Suppressor macrophage treated with lipopolysaccharide for 1 hour (primary cell): ENCODE measurements at regions not wholly inside any gene's neighbourhood (a gene's known extent, or its start where the extent isn't known, plus 50 kb on each side); places are given as distances from the start of the nearest gene placed in this dataset.

Experiments used
- DNase-seq, 3 donors: peaks; one replicate each; pipeline ENCODE4 v3.0.0-alpha.2; 2020 to 2022

GRCh38 chr13:79806821-79807220 lies 325.9 kb downstream of the NDFIP2 start:
- no peak for DNase-seq

- DNase-seq, result peak in 1 of 3 donors; percentile 10
These were observed 324.4 kb downstream of the NDFIP2 start for GRCh38 chr13:79805317-79805716.

- no peak for DNase-seq
These were observed 323.0 kb downstream of the NDFIP2 start for GRCh38 chr13:79803989-79804388.

- no peak for DNase-seq
These were observed 322.3 kb downstream of the NDFIP2 start for GRCh38 chr13:79803296-79803695.

GRCh38 chr13:79802389-79803085 lies 321.6 kb downstream of the NDFIP2 start:
- peak in 2 of 3 donors; percentile 16 to 28 for DNase-seq

- no peak for DNase-seq
These were observed 318.3 kb downstream of the NDFIP2 start for GRCh38 chr13:79799059-79799867.

GRCh38 chr13:79796136-79796535 lies 315.2 kb downstream of the NDFIP2 start:
- no peak for DNase-seq

GRCh38 chr13:79794931-79795330 lies 314.0 kb downstream of the NDFIP2 start:
- DNase-seq, result no peak

- no peak for DNase-seq
These were observed 311.8 kb downstream of the NDFIP2 start for GRCh38 chr13:79792716-79793115.

GRCh38 chr13:79791471-79792042 lies 310.6 kb downstream of the NDFIP2 start:
- no peak for DNase-seq

GRCh38 chr13:79786176-79786575 lies 305.2 kb downstream of the NDFIP2 start:
- no peak for DNase-seq

GRCh38 chr13:79782541-79783205 lies 301.7 kb downstream of the NDFIP2 start:
- DNase-seq, result peak in 2 of 3 donors; percentile 27 to 39

GRCh38 chr13:79781829-79782540 lies 301.0 kb downstream of the NDFIP2 start:
- no peak for DNase-seq

- DNase-seq, result no peak
These were observed 299.3 kb downstream of the NDFIP2 start for GRCh38 chr13:79780240-79780639.

- DNase-seq, result peak; percentile 73 to 75 (median 73)
These were observed 298.8 kb downstream of the NDFIP2 start for GRCh38 chr13:79779761-79780160.

GRCh38 chr13:79778741-79779460 lies 297.9 kb downstream of the NDFIP2 start:
- no peak for DNase-seq

GRCh38 chr13:79777504-79777903 lies 296.5 kb downstream of the NDFIP2 start:
- DNase-seq, result no peak

GRCh38 chr13:79776531-79777295 lies 295.8 kb downstream of the NDFIP2 start:
- DNase-seq, result peak; percentile 16 to 30 (median 21)

- DNase-seq, result peak; percentile 56 to 71 (median 70)
These were observed 294.9 kb downstream of the NDFIP2 start for GRCh38 chr13:79775830-79776229.

GRCh38 chr13:79772811-79773210 lies 291.9 kb downstream of the NDFIP2 start:
- no peak for DNase-seq

GRCh38 chr13:79771493-79771892 lies 290.5 kb downstream of the NDFIP2 start:
- no peak for DNase-seq
